ENCODE measurements at regions not wholly inside any gene's neighbourhood (a gene's known extent, or its start where the extent isn't known, plus 50 kb on each side); places are given as distances from the start of the nearest gene placed in this dataset.

- peaks cover 0 to 2% (median 0%) of the 10 kb centered on the region in 3 experiments; a peak in 1 of 7 replicates for H3K36me3 Mint-ChIP-seq (ENCODE audit: insufficient read depth in 1 of 3, low read depth in 3 of 3)
- no peak overlapping the region for H4K91ac ChIP-seq (ENCODE audit: insufficient read length, low read depth, low read length)
- no peak overlapping the region for H3K4ac ChIP-seq (ENCODE audit: low read depth, low read length)
- no peaks in the 10 kb centered on the region for H3K23me2 ChIP-seq (ENCODE audit: insufficient read length, low read depth, low read length, poor library complexity, severe bottlenecking)
- H2AK5ac ChIP-seq (ENCODE audit: insufficient read length, low read length), result no peak overlapping the region
- no peaks in the 10 kb centered on the region; a peak in 1 of 5 replicates for H3K9me3 Mint-ChIP-seq
- no peak overlapping the region for H3K9ac ChIP-seq (ENCODE audit: extremely low read depth, insufficient read length, low read length)
- H3K14ac ChIP-seq (ENCODE audit: insufficient read depth, low read length), result no peak overlapping the region
- H3K4me2 ChIP-seq (ENCODE audit: insufficient read depth, insufficient read length, low read length), result no peak overlapping the region
- no peak overlapping the region for H2BK12ac ChIP-seq (ENCODE audit: insufficient read length, low read depth, low read length)
- H3K56ac ChIP-seq (ENCODE audit: insufficient read length, low read depth, low read length), result no peak overlapping the region
- H3T11ph ChIP-seq (ENCODE audit: low read length), result no peak overlapping the region
- no peaks in the 10 kb centered on the region for H3K79me1 ChIP-seq (ENCODE audit: insufficient read depth, low read depth, low read length, poor library complexity, severe bottlenecking)
- H3K27ac ChIP-seq (ENCODE audit: insufficient read length, low read depth, low read length), result no peak overlapping the region
- H4K5ac ChIP-seq (ENCODE audit: insufficient read length, low read depth, low read length), result no peak overlapping the region
- no peak overlapping the region for H2BK120ac ChIP-seq (ENCODE audit: low read depth, low read length, poor library complexity, severe bottlenecking)
- no peak overlapping the region for H2BK5ac ChIP-seq (ENCODE audit: insufficient read length, low read length)
- WGBS (ENCODE audit: extremely low coverage, insufficient read length, low lambda C conversion rate), result no CpG with 5 or more reads among the region's 2 CpGs
- no peak overlapping the region for H2BK20ac ChIP-seq (ENCODE audit: low read depth, low read length, poor library complexity, severe bottlenecking)
- H2AFZ ChIP-seq (ENCODE audit: low read length), result no peak overlapping the region
- no peaks in the 10 kb centered on the region for H3K79me2 ChIP-seq (ENCODE audit: insufficient read depth, low read length)
- peaks cover 4% of the 10 kb centered on the region; the same call in 1 of the 2 replicates for H3K4me1 ChIP-seq (ENCODE audit: insufficient read depth, low read length)
- no peak overlapping the region for H4K8ac ChIP-seq (replicated peaks; ENCODE audit: insufficient read length, low read depth, low read length)
- no peak overlapping the region for H3K27ac Mint-ChIP-seq
- H4K20me1 ChIP-seq (ENCODE audit: control insufficient read depth, insufficient read depth, insufficient read length), result no peaks in the 10 kb centered on the region
- no peak overlapping the region for H3K4me3 Mint-ChIP-seq
- no peaks in the 10 kb centered on the region; the same call in 1 of the 2 replicates for H3K27me3 Mint-ChIP-seq (ENCODE audit: low read depth)
- H3K18ac ChIP-seq (ENCODE audit: insufficient read length, low read depth, low read length), result no peak overlapping the region
- no peaks in the 10 kb centered on the region for H3K27me3 ChIP-seq (ENCODE audit: insufficient read depth, low read length)
- DNase-seq, result no peak
- TF ChIP-seq CTCF (conservative IDR thresholded peaks at IDR 0.05), result no peak
- no peaks in the 10 kb centered on the region for H3K9me3 ChIP-seq (ENCODE audit: control insufficient read depth, low read depth, low read length)
- H3K4me1 Mint-ChIP-seq, result peaks cover 11 to 14% of the 10 kb centered on the region in 2 experiments
- H2BK15ac ChIP-seq (ENCODE audit: low read depth, low read length), result no peak overlapping the region
- H3K23ac ChIP-seq (ENCODE audit: insufficient read length, low read depth, low read length), result no peak overlapping the region
These were observed 555.3 kb downstream of the RNF144A start for GRCh38 chr2:7472465-7472864.

Data from H9 (cell line).